WERI-Rb-1 (cell line): ENCODE measurements at regions not wholly inside any gene's neighbourhood (a gene's known extent, or its start where the extent isn't known, plus 50 kb on each side); places are given as distances from the start of the nearest gene placed in this dataset.
"Not testable (repeated sequence)": the region's sequence is repeated elsewhere in the genome, so short reads cannot be mapped to it uniquely, and the experiment has no call there.

ENCODE experiments used
- DNase-seq: peaks from one replicate; pipeline ENCODE4 v3.0.0-alpha.2; 2020
- H3K27ac ChIP-seq: fragments of 250-450 bp; sonication (Bioruptor Pico); 2 replicates; pipeline ENCODE4 v1.5.1; 2020; ENCODE audit warnings: mild to moderate bottlenecking, moderate library complexity
- H3K27me3 ChIP-seq: fragments of 250-450 bp; sonication (Bioruptor Pico); 2 replicates; pipeline ENCODE4 v1.5.1; 2021; ENCODE audit warnings: mild to moderate bottlenecking, low read depth, moderate library complexity; ENCODE audit not compliant: insufficient read depth, severe bottlenecking
- H3K36me3 ChIP-seq: fragments of 250-450 bp; sonication (Bioruptor Pico); 2 replicates; pipeline ENCODE4 v1.5.1; 2020; ENCODE audit warnings: mild to moderate bottlenecking, moderate library complexity
- H3K4me3 ChIP-seq: 2 replicates; pipeline ENCODE4 v1.5.1; 2011; ENCODE audit warnings: low read depth, mild to moderate bottlenecking, control low read depth, low read length
- H3K9me3 ChIP-seq: fragments of 250-450 bp; sonication (Bioruptor Pico); 2 replicates; pipeline ENCODE4 v1.5.1; 2021; ENCODE audit warnings: mild to moderate bottlenecking, moderate library complexity; ENCODE audit not compliant: severe bottlenecking
- TF ChIP-seq, protein P1 (sequence below): IDR thresholded peaks from 2 replicates; pipeline ENCODE4 v1.5.1; 2011; ENCODE audit warnings: low read depth, mild to moderate bottlenecking, control low read depth, inconsistent platforms, low read length

DNA sequence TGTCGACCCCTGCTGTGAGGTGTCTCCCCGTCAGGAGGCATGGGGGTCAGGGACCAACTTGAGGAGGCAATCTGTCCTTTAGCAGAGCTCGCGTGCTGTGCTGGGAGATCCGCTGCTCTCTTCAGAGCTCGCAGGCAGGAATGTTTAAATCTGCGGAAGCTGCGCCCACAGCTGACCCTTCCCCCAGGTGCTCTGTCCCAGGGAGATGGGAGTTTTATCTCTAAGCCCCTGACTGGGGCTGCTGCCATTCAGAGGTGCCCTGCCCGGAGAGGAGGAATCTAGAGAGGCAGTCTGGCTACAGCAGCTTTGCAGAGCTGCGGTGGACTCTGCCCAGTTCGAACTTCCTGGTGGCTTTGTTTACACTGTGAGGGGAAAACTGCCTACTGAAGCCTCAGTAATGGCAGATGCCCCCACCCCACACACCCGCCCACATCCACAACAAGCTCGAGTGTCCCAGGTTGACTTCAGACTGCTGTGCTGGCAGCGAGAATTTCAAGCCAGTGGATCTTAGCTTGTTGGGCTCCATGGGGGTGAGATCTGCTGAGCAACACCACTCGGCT, 133.1 kb downstream of the CENPC start:
- not testable (repeated sequence) for H3K4me3 ChIP-seq, H3K27me3 ChIP-seq, H3K9me3 ChIP-seq, H3K27ac ChIP-seq, DNase-seq, H3K36me3 ChIP-seq

DNA sequence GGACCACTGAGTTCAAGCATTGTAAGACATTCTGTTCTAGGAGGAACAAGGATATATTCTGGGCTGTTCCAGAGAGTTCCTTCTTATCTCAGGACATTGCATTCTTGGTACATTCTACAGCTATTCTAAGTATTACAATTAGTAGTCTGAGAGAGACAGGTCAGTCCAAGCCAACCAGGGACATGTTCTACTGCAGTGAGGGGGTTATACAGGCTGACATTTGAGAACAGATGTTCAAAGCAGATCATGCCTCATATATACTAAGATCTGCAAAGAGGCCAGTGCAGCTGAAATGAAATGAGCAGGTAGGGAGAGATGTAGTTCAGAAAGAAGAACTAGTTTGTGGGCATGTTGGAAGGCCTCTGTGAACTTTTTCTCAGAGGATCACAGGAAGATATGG, 142.0 kb downstream of the CENPC start:
- Histone ChIP-seq H3K36me3 (no peaks in the 10 kb centered on the region), H3K9me3 (peaks cover 2% of the 10 kb centered on the region), H3K27ac (no peak overlapping the region), H3K27me3 (no peaks in the 10 kb centered on the region), H3K4me3 (no peak overlapping the region)
- TF ChIP-seq, protein P1, sequence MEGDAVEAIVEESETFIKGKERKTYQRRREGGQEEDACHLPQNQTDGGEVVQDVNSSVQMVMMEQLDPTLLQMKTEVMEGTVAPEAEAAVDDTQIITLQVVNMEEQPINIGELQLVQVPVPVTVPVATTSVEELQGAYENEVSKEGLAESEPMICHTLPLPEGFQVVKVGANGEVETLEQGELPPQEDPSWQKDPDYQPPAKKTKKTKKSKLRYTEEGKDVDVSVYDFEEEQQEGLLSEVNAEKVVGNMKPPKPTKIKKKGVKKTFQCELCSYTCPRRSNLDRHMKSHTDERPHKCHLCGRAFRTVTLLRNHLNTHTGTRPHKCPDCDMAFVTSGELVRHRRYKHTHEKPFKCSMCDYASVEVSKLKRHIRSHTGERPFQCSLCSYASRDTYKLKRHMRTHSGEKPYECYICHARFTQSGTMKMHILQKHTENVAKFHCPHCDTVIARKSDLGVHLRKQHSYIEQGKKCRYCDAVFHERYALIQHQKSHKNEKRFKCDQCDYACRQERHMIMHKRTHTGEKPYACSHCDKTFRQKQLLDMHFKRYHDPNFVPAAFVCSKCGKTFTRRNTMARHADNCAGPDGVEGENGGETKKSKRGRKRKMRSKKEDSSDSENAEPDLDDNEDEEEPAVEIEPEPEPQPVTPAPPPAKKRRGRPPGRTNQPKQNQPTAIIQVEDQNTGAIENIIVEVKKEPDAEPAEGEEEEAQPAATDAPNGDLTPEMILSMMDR = no peak
- no peak for DNase-seq

DNA sequence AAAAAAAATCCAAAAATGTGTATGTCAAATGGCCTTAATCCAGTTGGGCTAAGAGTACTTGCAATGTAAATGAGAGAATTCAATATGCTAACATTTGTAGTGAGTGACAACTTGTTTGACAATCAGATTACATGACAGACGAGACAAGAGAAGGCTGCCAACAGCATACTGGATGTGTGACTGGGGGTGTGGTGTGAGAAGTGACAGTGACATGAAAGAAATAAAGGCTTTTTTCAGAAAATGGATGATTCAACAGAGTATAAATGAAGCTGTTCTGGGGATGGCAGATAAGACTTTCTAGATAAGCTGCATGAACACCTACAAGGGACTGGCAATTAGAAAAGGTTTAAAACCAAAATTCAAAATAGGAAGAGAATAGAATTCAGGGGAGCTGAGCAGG, 143.4 kb downstream of the CENPC start:
- H3K4me3 ChIP-seq = no peak overlapping the region
- TF ChIP-seq, protein P1 = no peak
- H3K27me3 ChIP-seq = no peaks in the 10 kb centered on the region
- no peak overlapping the region for H3K27ac ChIP-seq
- peaks cover 2% of the 10 kb centered on the region for H3K9me3 ChIP-seq
- no peaks in the 10 kb centered on the region for H3K36me3 ChIP-seq
- DNase-seq = no peak

DNA sequence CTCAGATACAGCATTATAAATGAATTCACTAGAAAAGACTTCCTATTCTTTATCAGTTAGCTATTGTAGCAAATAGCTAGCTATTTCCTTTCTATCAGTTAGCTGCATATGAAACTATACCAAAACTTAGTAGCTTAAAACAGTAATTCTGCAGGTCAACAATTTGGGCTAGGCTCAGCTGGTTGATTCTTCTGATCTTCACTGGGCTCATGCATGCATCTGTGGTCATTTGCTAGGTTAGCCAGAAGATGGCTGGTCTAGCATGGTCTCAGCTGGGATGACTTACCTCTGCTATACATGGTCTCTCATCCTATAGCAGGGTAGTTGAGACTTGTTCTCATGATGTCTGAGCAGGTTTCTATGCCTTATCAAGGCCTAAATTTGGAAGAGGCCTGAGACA, 147.4 kb downstream of the CENPC start:
- no peak overlapping the region for H3K27ac ChIP-seq
- no peak for DNase-seq
- H3K27me3 ChIP-seq = no peaks in the 10 kb centered on the region
- no peaks in the 10 kb centered on the region for H3K36me3 ChIP-seq
- H3K4me3 ChIP-seq = no peak overlapping the region
- no peaks in the 10 kb centered on the region for H3K9me3 ChIP-seq
- TF ChIP-seq, protein P1 = no peak

DNA sequence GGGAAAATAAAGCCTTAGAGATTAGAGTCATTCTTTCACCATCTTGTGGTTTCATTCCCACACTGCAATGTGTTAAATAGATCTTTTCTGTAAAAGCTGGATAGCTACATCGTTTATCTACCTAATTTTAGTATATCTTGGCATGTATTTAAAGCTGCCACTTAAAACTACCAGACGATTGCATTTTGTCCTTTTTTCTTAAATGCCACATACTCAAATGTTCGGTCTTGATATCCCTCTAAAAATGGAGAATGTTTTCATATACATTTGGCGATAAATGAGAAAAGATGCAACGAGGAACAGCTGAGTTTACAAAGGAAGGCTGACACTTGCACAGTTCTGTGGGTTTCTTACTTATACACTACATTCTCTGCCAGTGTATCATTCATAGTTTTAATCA, 148.3 kb downstream of the CENPC start:
- H3K4me3 ChIP-seq = no peak overlapping the region
- H3K9me3 ChIP-seq = no peaks in the 10 kb centered on the region
- DNase-seq = no peak
- no peaks in the 10 kb centered on the region for H3K36me3 ChIP-seq
- no peaks in the 10 kb centered on the region for H3K27me3 ChIP-seq
- TF ChIP-seq, protein P1 = no peak
- H3K27ac ChIP-seq = no peak overlapping the region

DNA sequence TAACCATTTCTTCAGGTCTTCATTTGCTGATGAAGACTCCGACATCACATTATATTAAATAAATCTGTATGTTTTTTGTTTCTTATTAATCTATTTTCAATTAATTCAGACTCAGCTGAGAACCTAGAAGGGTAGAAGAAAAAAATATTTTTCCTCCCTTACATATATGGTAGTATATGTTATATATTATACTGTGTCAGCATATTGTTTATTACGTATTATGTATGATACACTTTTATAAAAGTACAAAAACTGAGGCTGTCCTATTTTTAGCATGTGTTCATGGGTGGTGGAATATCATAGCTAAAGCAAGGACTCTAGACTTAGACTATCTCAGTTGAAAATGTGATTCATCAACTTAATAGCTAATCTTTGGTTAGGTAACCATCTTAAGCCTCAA, 149.3 kb downstream of the CENPC start:
- H3K4me3 ChIP-seq = no peak overlapping the region
- TF ChIP-seq, protein P1 = no peak
- H3K36me3 ChIP-seq = no peaks in the 10 kb centered on the region
- no peaks in the 10 kb centered on the region for H3K27me3 ChIP-seq
- no peaks in the 10 kb centered on the region for H3K9me3 ChIP-seq
- DNase-seq = no peak
- no peak overlapping the region for H3K27ac ChIP-seq
